GM23338 (cell line): ENCODE measurements at regions not wholly inside any gene's neighbourhood (a gene's known extent, or its start where the extent isn't known, plus 50 kb on each side); places are given as distances from the start of the nearest gene placed in this dataset.

ENCODE experiments used
- ATAC-seq: fragments of 200-7000 bp; cut with Tn5 transposase; 3 replicates; pipeline ENCODE4 v1.9.1; 2020
- DNase-seq: peaks from one replicate; pipeline ENCODE4 v3.0.0-alpha.2; 2015; ENCODE audit warnings: low spot score
- H2AFZ ChIP-seq: fragments of 200-600 bp; sonication (generic); 2 replicates; pipeline ENCODE4 v1.8.0; 2016; ENCODE audit warnings: antibody characterized with exemption, mild to moderate bottlenecking, moderate library complexity
- H3F3A ChIP-seq: fragments of 200-600 bp; sonication (generic); replicated peaks from 2 replicates; pipeline ENCODE4 v1.8.0; 2017; ENCODE audit warnings: antibody characterized with exemption, mixed run types, low read depth
- H3K27ac ChIP-seq: fragments of 200-600 bp; sonication (generic); 2 replicates; pipeline ENCODE4 v1.6.1; 2016; ENCODE audit warnings: low read depth
- H3K27me3 ChIP-seq: fragments of 200-600 bp; sonication (generic); 2 replicates; pipeline ENCODE4 v1.8.0; 2016; ENCODE audit warnings: mild to moderate bottlenecking, mixed run types, moderate library complexity; ENCODE audit not compliant: insufficient read depth
- H3K36me3 ChIP-seq: fragments of 200-600 bp; sonication (generic); 2 replicates; pipeline ENCODE4 v1.8.0; 2016; ENCODE audit warnings: mild to moderate bottlenecking; ENCODE audit not compliant: insufficient read depth
- H3K4me1 ChIP-seq: fragments of 200-600 bp; sonication (generic); 2 replicates; pipeline ENCODE4 v1.8.0; 2016; ENCODE audit warnings: mild to moderate bottlenecking, moderate library complexity; ENCODE audit not compliant: insufficient read depth
- H3K4me2 ChIP-seq: fragments of 200-600 bp; sonication (generic); 2 replicates; pipeline ENCODE4 v1.7.1; 2017; ENCODE audit warnings: mixed run types
- H3K4me3 ChIP-seq: fragments of 200-600 bp; sonication (generic); 2 replicates; pipeline ENCODE4 v1.6.1; 2016; ENCODE audit warnings: mixed run types
- H3K79me2 ChIP-seq: fragments of 200-600 bp; sonication (generic); replicated peaks from 2 replicates; pipeline ENCODE4 v1.8.0; 2017; ENCODE audit warnings: mild to moderate bottlenecking; ENCODE audit not compliant: insufficient read depth
- H3K9me2 ChIP-seq: fragments of 200-600 bp; sonication (generic); 2 replicates; pipeline ENCODE4 v1.8.0; 2017; ENCODE audit not compliant: insufficient read depth
- H4K20me1 ChIP-seq: fragments of 200-600 bp; sonication (generic); replicated peaks from 2 replicates; pipeline ENCODE4 v1.8.0; 2017; ENCODE audit warnings: mild to moderate bottlenecking; ENCODE audit not compliant: insufficient read depth
- H3K27ac Mint-ChIP-seq: 2 replicates; pipeline ENCODE4 v1.8.0; 2020; ENCODE audit warnings: inconsistent platforms, mild to moderate bottlenecking, moderate library complexity, mixed read lengths
- H3K27me3 Mint-ChIP-seq: 3 replicates; pipeline ENCODE4 v1.8.0; 2022; ENCODE audit warnings: low read depth, mild to moderate bottlenecking, moderate library complexity, mixed read lengths, inconsistent platforms; ENCODE audit not compliant: insufficient read depth, poor library complexity
- H3K36me3 Mint-ChIP-seq: 3 replicates; pipeline ENCODE4 v1.8.0; 2021; ENCODE audit warnings: low read depth, mild to moderate bottlenecking, inconsistent platforms, moderate library complexity, mixed read lengths
- H3K4me1 Mint-ChIP-seq: 3 replicates; pipeline ENCODE4 v1.8.0; 2020; ENCODE audit warnings: mild to moderate bottlenecking, inconsistent platforms, mixed read lengths
- H3K4me3 Mint-ChIP-seq: 3 replicates; pipeline ENCODE4 v1.8.0; 2021; ENCODE audit warnings: moderate library complexity, mild to moderate bottlenecking, inconsistent platforms, mixed read lengths
- H3K9me3 Mint-ChIP-seq: 3 replicates; pipeline ENCODE4 v1.8.0; 2020; ENCODE audit warnings: moderate library complexity, mild to moderate bottlenecking, inconsistent platforms, mixed read lengths
- CREB1 ChIP-seq: fragments of 250-450 bp; sonication (Bioruptor Pico); IDR thresholded peaks from 2 replicates; pipeline ENCODE4 v1.5.0; 2020; ENCODE audit warnings: low read depth, mild to moderate bottlenecking, moderate library complexity
- EZH2 ChIP-seq: fragments of 200-600 bp; sonication (generic); IDR thresholded peaks from one replicate; pipeline ENCODE4 v1.8.0; 2017; ENCODE audit warnings: antibody characterized with exemption, mild to moderate bottlenecking, low read depth; ENCODE audit not compliant: unreplicated experiment
- EZH2phosphoT487 ChIP-seq: fragments of 200-600 bp; sonication (generic); IDR thresholded peaks from one replicate; pipeline ENCODE4 v1.8.1; 2018; ENCODE audit warnings: antibody characterized with exemption; ENCODE audit not compliant: unreplicated experiment
- JUNB ChIP-seq: IDR thresholded peaks from one replicate; pipeline ENCODE4 v1.6.1; 2016; ENCODE audit warnings: antibody characterized with exemption; ENCODE audit not compliant: unreplicated experiment
- NANOG ChIP-seq: IDR thresholded peaks from 2 replicates; pipeline ENCODE4 v1.6.1; 2016; ENCODE audit warnings: antibody characterized with exemption, borderline replicate concordance
- POLR2AphosphoS5 ChIP-seq: IDR thresholded peaks from 2 replicates; pipeline ENCODE4 v1.6.1; 2016; ENCODE audit warnings: antibody characterized with exemption, low read depth
- STAT1 ChIP-seq: IDR thresholded peaks from one replicate; pipeline ENCODE4 v1.6.1; 2016; ENCODE audit warnings: antibody characterized with exemption; ENCODE audit not compliant: unreplicated experiment
- ZNF114 ChIP-seq: fragments of 250-450 bp; sonication (Bioruptor Pico); IDR thresholded peaks from 2 replicates; pipeline ENCODE4 v1.5.0; 2020; ENCODE audit warnings: mild to moderate bottlenecking, moderate library complexity
- ZNF331 ChIP-seq: fragments of 250-450 bp; sonication (Bioruptor Pico); IDR thresholded peaks from 2 replicates; pipeline ENCODE4 v1.5.0; 2020; ENCODE audit warnings: low read depth, mild to moderate bottlenecking, moderate library complexity
- TF ChIP-seq, protein P1 (sequence below): fragments of 250-450 bp; sonication (Bioruptor Pico); IDR thresholded peaks from 2 replicates; pipeline ENCODE4 v1.5.0; 2020; ENCODE audit warnings: mild to moderate bottlenecking, moderate library complexity
- TF ChIP-seq, protein P2 (sequence below): IDR thresholded peaks from one replicate; pipeline ENCODE4 v1.6.1; 2018; ENCODE audit warnings: antibody characterized with exemption; ENCODE audit not compliant: unreplicated experiment
- TF ChIP-seq, protein P3 (sequence below): IDR thresholded peaks from 2 replicates; pipeline ENCODE4 v1.6.1; 2016; ENCODE audit warnings: antibody characterized with exemption
- TF ChIP-seq, protein P4 (sequence below), 2 experiments: fragments of 200-600 bp in 1 of 2; sonication (generic) in 1 of 2; conservative IDR thresholded peaks; 2 replicates each; pipeline versions ENCODE4 v1.5.1 to v1.6.1; 2016 to 2017; ENCODE audit warnings: antibody characterized with exemption in 2 of 2, low read depth in 2 of 2, mild to moderate bottlenecking in 2 of 2, moderate library complexity in 1 of 2

DNA sequence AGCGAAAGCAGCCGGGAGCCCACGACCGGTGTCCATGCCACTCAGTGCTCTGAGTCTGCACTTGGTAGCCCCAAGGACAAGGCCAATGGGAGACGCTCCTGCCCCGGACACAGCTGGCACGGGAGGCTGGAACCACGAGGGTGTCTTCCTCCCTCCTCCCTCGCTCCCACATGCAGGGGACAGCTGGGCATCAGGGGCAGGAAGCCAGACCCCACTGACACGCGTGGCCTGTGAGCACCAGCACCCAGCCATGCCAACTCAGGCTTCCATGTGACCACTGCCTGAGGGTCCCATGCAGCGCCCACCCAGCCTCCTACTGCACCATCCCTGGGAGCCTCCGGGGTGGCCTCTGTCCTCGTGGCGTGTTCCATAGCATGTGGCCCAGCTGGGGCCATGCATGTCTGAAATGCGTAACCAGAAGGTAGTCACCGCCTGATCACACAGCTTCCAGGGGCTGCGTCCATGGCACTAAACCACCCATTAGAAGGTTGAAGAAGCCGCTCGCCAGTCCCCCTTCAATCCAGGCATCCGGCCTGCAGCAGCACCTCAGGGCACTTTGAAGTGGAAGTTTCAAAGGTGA, 323.2 kb upstream of the SALL3 start:
- H4K20me1 ChIP-seq, result no peaks in the 10 kb centered on the region
- H3K36me3 ChIP-seq, result no peaks in the 10 kb centered on the region
- Mint-ChIP-seq H3K4me1 (no peaks in the 10 kb centered on the region), H3K27ac (no peak overlapping the region), H3K4me3 (no peak overlapping the region), H3K9me3 (peaks cover 73% of the 10 kb centered on the region), H3K27me3 (peaks cover 9% of the 10 kb centered on the region), H3K36me3 (peaks cover 44% of the 10 kb centered on the region)
- H3K79me2 ChIP-seq, result no peaks in the 10 kb centered on the region
- H3K4me2 ChIP-seq, result no peak overlapping the region
- no peak overlapping the region for H3K4me3 ChIP-seq
- H3F3A ChIP-seq, result no peaks in the 10 kb centered on the region
- no peak overlapping the region for H3K27ac ChIP-seq
- ATAC-seq, result no peak
- no peak overlapping the region for H2AFZ ChIP-seq
- no peaks in the 10 kb centered on the region for H3K27me3 ChIP-seq
- no peaks in the 10 kb centered on the region for H3K9me2 ChIP-seq
- TF ChIP-seq, protein P1, sequence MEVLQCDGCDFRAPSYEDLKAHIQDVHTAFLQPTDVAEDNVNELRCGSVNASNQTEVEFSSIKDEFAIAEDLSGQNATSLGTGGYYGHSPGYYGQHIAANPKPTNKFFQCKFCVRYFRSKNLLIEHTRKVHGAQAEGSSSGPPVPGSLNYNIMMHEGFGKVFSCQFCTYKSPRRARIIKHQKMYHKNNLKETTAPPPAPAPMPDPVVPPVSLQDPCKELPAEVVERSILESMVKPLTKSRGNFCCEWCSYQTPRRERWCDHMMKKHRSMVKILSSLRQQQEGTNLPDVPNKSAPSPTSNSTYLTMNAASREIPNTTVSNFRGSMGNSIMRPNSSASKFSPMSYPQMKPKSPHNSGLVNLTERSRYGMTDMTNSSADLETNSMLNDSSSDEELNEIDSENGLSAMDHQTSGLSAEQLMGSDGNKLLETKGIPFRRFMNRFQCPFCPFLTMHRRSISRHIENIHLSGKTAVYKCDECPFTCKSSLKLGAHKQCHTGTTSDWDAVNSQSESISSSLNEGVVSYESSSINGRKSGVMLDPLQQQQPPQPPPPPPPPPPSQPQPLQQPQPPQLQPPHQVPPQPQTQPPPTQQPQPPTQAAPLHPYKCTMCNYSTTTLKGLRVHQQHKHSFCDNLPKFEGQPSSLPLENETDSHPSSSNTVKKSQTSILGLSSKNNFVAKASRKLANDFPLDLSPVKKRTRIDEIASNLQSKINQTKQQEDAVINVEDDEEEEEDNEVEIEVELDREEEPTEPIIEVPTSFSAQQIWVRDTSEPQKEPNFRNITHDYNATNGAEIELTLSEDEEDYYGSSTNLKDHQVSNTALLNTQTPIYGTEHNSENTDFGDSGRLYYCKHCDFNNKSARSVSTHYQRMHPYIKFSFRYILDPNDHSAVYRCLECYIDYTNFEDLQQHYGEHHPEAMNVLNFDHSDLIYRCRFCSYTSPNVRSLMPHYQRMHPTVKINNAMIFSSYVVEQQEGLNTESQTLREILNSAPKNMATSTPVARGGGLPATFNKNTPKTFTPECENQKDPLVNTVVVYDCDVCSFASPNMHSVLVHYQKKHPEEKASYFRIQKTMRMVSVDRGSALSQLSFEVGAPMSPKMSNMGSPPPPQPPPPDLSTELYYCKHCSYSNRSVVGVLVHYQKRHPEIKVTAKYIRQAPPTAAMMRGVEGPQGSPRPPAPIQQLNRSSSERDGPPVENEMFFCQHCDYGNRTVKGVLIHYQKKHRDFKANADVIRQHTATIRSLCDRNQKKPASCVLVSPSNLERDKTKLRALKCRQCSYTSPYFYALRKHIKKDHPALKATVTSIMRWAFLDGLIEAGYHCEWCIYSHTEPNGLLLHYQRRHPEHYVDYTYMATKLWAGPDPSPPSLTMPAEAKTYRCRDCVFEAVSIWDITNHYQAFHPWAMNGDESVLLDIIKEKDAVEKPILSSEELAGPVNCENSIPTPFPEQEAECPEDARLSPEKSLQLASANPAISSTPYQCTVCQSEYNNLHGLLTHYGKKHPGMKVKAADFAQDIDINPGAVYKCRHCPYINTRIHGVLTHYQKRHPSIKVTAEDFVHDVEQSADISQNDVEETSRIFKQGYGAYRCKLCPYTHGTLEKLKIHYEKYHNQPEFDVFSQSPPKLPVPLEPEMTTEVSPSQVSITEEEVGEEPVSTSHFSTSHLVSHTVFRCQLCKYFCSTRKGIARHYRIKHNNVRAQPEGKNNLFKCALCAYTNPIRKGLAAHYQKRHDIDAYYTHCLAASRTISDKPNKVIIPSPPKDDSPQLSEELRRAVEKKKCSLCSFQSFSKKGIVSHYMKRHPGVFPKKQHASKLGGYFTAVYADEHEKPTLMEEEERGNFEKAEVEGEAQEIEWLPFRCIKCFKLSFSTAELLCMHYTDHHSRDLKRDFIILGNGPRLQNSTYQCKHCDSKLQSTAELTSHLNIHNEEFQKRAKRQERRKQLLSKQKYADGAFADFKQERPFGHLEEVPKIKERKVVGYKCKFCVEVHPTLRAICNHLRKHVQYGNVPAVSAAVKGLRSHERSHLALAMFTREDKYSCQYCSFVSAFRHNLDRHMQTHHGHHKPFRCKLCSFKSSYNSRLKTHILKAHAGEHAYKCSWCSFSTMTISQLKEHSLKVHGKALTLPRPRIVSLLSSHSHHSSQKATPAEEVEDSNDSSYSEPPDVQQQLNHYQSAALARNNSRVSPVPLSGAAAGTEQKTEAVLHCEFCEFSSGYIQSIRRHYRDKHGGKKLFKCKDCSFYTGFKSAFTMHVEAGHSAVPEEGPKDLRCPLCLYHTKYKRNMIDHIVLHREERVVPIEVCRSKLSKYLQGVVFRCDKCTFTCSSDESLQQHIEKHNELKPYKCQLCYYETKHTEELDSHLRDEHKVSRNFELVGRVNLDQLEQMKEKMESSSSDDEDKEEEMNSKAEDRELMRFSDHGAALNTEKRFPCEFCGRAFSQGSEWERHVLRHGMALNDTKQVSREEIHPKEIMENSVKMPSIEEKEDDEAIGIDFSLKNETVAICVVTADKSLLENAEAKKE (CRISPR knock-in tag), result no peak
- TF ChIP-seq, protein P2, sequence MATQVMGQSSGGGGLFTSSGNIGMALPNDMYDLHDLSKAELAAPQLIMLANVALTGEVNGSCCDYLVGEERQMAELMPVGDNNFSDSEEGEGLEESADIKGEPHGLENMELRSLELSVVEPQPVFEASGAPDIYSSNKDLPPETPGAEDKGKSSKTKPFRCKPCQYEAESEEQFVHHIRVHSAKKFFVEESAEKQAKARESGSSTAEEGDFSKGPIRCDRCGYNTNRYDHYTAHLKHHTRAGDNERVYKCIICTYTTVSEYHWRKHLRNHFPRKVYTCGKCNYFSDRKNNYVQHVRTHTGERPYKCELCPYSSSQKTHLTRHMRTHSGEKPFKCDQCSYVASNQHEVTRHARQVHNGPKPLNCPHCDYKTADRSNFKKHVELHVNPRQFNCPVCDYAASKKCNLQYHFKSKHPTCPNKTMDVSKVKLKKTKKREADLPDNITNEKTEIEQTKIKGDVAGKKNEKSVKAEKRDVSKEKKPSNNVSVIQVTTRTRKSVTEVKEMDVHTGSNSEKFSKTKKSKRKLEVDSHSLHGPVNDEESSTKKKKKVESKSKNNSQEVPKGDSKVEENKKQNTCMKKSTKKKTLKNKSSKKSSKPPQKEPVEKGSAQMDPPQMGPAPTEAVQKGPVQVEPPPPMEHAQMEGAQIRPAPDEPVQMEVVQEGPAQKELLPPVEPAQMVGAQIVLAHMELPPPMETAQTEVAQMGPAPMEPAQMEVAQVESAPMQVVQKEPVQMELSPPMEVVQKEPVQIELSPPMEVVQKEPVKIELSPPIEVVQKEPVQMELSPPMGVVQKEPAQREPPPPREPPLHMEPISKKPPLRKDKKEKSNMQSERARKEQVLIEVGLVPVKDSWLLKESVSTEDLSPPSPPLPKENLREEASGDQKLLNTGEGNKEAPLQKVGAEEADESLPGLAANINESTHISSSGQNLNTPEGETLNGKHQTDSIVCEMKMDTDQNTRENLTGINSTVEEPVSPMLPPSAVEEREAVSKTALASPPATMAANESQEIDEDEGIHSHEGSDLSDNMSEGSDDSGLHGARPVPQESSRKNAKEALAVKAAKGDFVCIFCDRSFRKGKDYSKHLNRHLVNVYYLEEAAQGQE, result no peak
- TF ChIP-seq ZNF331 (CRISPR knock-in tag), result no peak
- TF ChIP-seq, protein P3, sequence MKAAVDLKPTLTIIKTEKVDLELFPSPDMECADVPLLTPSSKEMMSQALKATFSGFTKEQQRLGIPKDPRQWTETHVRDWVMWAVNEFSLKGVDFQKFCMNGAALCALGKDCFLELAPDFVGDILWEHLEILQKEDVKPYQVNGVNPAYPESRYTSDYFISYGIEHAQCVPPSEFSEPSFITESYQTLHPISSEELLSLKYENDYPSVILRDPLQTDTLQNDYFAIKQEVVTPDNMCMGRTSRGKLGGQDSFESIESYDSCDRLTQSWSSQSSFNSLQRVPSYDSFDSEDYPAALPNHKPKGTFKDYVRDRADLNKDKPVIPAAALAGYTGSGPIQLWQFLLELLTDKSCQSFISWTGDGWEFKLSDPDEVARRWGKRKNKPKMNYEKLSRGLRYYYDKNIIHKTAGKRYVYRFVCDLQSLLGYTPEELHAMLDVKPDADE, result no peak
- TF ChIP-seq CREB1 (CRISPR knock-in tag), result no peak
- TF ChIP-seq, protein P4, sequence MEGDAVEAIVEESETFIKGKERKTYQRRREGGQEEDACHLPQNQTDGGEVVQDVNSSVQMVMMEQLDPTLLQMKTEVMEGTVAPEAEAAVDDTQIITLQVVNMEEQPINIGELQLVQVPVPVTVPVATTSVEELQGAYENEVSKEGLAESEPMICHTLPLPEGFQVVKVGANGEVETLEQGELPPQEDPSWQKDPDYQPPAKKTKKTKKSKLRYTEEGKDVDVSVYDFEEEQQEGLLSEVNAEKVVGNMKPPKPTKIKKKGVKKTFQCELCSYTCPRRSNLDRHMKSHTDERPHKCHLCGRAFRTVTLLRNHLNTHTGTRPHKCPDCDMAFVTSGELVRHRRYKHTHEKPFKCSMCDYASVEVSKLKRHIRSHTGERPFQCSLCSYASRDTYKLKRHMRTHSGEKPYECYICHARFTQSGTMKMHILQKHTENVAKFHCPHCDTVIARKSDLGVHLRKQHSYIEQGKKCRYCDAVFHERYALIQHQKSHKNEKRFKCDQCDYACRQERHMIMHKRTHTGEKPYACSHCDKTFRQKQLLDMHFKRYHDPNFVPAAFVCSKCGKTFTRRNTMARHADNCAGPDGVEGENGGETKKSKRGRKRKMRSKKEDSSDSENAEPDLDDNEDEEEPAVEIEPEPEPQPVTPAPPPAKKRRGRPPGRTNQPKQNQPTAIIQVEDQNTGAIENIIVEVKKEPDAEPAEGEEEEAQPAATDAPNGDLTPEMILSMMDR (conservative IDR thresholded peaks at IDR 0.05; ENCODE audit: low read depth in 2 of 2), result no peak
- TF ChIP-seq ZNF114 (CRISPR knock-in tag), result no peak
- TF ChIP-seq NANOG, result no peak
- no peak for TF ChIP-seq EZH2phosphoT487
- TF ChIP-seq STAT1, result no peak
- no peak for TF ChIP-seq JUNB
- no peak for TF ChIP-seq EZH2
- no peak for TF ChIP-seq POLR2AphosphoS5
- H3K4me1 ChIP-seq, result no peaks in the 10 kb centered on the region
- DNase-seq, result no peak
